Upper lobe of right lung (tissue), 1 donor: ENCODE measurements at regions not wholly inside any gene's neighbourhood (a gene's known extent, or its start where the extent isn't known, plus 50 kb on each side); places are given as distances from the start of the nearest gene placed in this dataset.

Source experiments
- ATAC-seq: fragments of 200-7000 bp; cut with Tn5 transposase; one replicate; pipeline ENCODE4 v1.9.1; 2020; ENCODE audit warnings: mild to moderate bottlenecking, moderate library complexity
- DNase-seq: peaks from one replicate; pipeline ENCODE4 v3.0.0-alpha.2; 2020
- H3K27ac ChIP-seq: fragments of 200-600 bp; one replicate; pipeline ENCODE4 v1.8.0; 2022
- H3K27me3 ChIP-seq: fragments of 200-600 bp; one replicate; pipeline ENCODE4 v1.8.0; 2022; ENCODE audit warnings: mild to moderate bottlenecking
- H3K36me3 ChIP-seq: fragments of 200-600 bp; one replicate; pipeline ENCODE4 v1.8.0; 2022
- H3K4me1 ChIP-seq: fragments of 200-600 bp; one replicate; pipeline ENCODE4 v1.8.0; 2022
- H3K4me3 ChIP-seq: fragments of 200-600 bp; one replicate; pipeline ENCODE4 v1.8.0; 2022; ENCODE audit warnings: mild to moderate bottlenecking
- H3K9me3 ChIP-seq: fragments of 200-600 bp; one replicate; pipeline ENCODE4 v1.8.0; 2022
- CTCF ChIP-seq: fragments of 200-600 bp; IDR thresholded peaks from one replicate; pipeline ENCODE4 v1.8.0; 2022; ENCODE audit warnings: antibody characterized with exemption
- intact Hi-C: fragments of 100-400 bp; cut with DNase I; formaldehyde crosslinking; loops from one replicate; pipeline ENCODE4 v1.11.0; 2022
- donor health status: DM: no; HTN: yes; CAD: no; lungs with severe emphysema.

- Histone ChIP-seq H3K36me3 (no peaks in the 10 kb centered on the region), H3K27ac (no peak overlapping the region), H3K4me1 (no peaks in the 10 kb centered on the region), H3K4me3 (no peak overlapping the region), H3K9me3 (no peaks in the 10 kb centered on the region), H3K27me3 (no peaks in the 10 kb centered on the region)
- intact Hi-C loops = no loop called here
- ATAC-seq (no peak), DNase-seq (no peak)
- no peak for TF ChIP-seq CTCF
Observed at GRCh38 chr9:95641586-95641985, 124.8 kb upstream of the PTCH1 start.

- no peak for ATAC-seq
- intact Hi-C loops = no loop called here
- H3K27ac ChIP-seq = no peak overlapping the region
Observed at GRCh38 chr9:95640336-95640735, 123.6 kb upstream of the PTCH1 start.

GRCh38 chr9:95635986-95636671 is 119.4 kb upstream of the PTCH1 start:
- Histone ChIP-seq H3K36me3 (no peaks in the 10 kb centered on the region), H3K9me3 (no peaks in the 10 kb centered on the region), H3K4me1 (no peaks in the 10 kb centered on the region), H3K27ac (no peak overlapping the region), H3K27me3 (no peaks in the 10 kb centered on the region), H3K4me3 (no peak overlapping the region)
- intact Hi-C loops = no loop called here
- no peak for TF ChIP-seq CTCF
- DNase-seq (no peak), ATAC-seq (no peak)

More at GRCh38 chr9:95640336-95640735, 123.6 kb upstream of the PTCH1 start:
- Histone ChIP-seq H3K9me3 (no peaks in the 10 kb centered on the region), H3K4me1 (no peaks in the 10 kb centered on the region), H3K36me3 (no peaks in the 10 kb centered on the region), H3K4me3 (no peak overlapping the region), H3K27me3 (no peaks in the 10 kb centered on the region)
- no peak for DNase-seq
- TF ChIP-seq CTCF = no peak

GRCh38 chr9:95634536-95634935 is 117.8 kb upstream of the PTCH1 start:
- no peak for ATAC-seq
- no peaks in the 10 kb centered on the region for H3K36me3 ChIP-seq
- intact Hi-C loops = no loop called here

GRCh38 chr9:95634114-95634513 is 117.3 kb upstream of the PTCH1 start:
- H3K27me3 ChIP-seq = no peaks in the 10 kb centered on the region
- H3K9me3 ChIP-seq = no peaks in the 10 kb centered on the region
- intact Hi-C loops = no loop called here
- H3K36me3 ChIP-seq = no peaks in the 10 kb centered on the region
- H3K27ac ChIP-seq = no peak overlapping the region
- H3K4me3 ChIP-seq = no peak overlapping the region
- DNase-seq (no peak), ATAC-seq (no peak)
- no peaks in the 10 kb centered on the region for H3K4me1 ChIP-seq
- no peak for TF ChIP-seq CTCF

More at GRCh38 chr9:95634536-95634935, 117.8 kb upstream of the PTCH1 start:
- no peaks in the 10 kb centered on the region for H3K9me3 ChIP-seq
- no peak for DNase-seq
- H3K27ac ChIP-seq = no peak overlapping the region
- no peak overlapping the region for H3K4me3 ChIP-seq
- H3K4me1 ChIP-seq = no peaks in the 10 kb centered on the region
- H3K27me3 ChIP-seq = no peaks in the 10 kb centered on the region
- TF ChIP-seq CTCF = no peak

- Histone ChIP-seq H3K4me1 (no peaks in the 10 kb centered on the region), H3K36me3 (no peaks in the 10 kb centered on the region), H3K27me3 (no peaks in the 10 kb centered on the region), H3K4me3 (no peak overlapping the region), H3K9me3 (no peaks in the 10 kb centered on the region), H3K27ac (no peak overlapping the region)
- no peak for DNase-seq
- no peak for TF ChIP-seq CTCF
- intact Hi-C loops = no loop called here
- ATAC-seq = no peak
Observed at GRCh38 chr9:95629585-95629984, 112.8 kb upstream of the PTCH1 start.
